Hepatocyte (in vitro differentiated cells): ENCODE measurements at regions not wholly inside any gene's neighbourhood (a gene's known extent, or its start where the extent isn't known, plus 50 kb on each side); places are given as distances from the start of the nearest gene placed in this dataset.

ENCODE experiments used
- DNase-seq: peaks from one replicate; pipeline ENCODE4 v3.0.0-alpha.2; 2016; ENCODE audit warnings: low spot score
- H2AFZ ChIP-seq: fragments of 200-600 bp; sonication (generic); 2 replicates; pipeline ENCODE4 v1.6.0; 2016; ENCODE audit warnings: antibody characterized with exemption, mild to moderate bottlenecking
- H3K27ac ChIP-seq: fragments of 200-600 bp; sonication (generic); 2 replicates; pipeline ENCODE4 v1.5.1; 2016; ENCODE audit warnings: mild to moderate bottlenecking
- H3K27me3 ChIP-seq: fragments of 200-600 bp; sonication (generic); 2 replicates; pipeline ENCODE4 v1.6.1; 2016
- H3K36me3 ChIP-seq: fragments of 200-600 bp; sonication (generic); replicated peaks from 2 replicates; pipeline ENCODE4 v1.5.1; 2016; ENCODE audit warnings: low read depth; ENCODE audit not compliant: insufficient read depth
- H3K4me1 ChIP-seq: fragments of 200-600 bp; sonication (generic); 2 replicates; pipeline ENCODE4 v1.5.1; 2016; ENCODE audit warnings: mild to moderate bottlenecking, moderate library complexity; ENCODE audit not compliant: insufficient read depth
- H3K4me2 ChIP-seq: fragments of 200-600 bp; sonication (generic); 2 replicates; pipeline ENCODE4 v1.6.0; 2016
- H3K4me3 ChIP-seq: fragments of 200-600 bp; sonication (generic); 2 replicates; pipeline ENCODE4 v1.5.1; 2016; ENCODE audit warnings: mild to moderate bottlenecking
- H3K79me2 ChIP-seq: fragments of 200-600 bp; sonication (generic); 2 replicates; pipeline ENCODE4 v1.6.0; 2017; ENCODE audit warnings: mild to moderate bottlenecking
- H3K9me2 ChIP-seq: fragments of 200-600 bp; sonication (generic); replicated peaks from 2 replicates; pipeline ENCODE4 v1.6.0; 2017; ENCODE audit warnings: mild to moderate bottlenecking; ENCODE audit not compliant: insufficient read depth
- H3K9me3 ChIP-seq: fragments of 200-600 bp; sonication (generic); 2 replicates; pipeline ENCODE4 v1.5.1; 2016; ENCODE audit warnings: low read depth, mild to moderate bottlenecking
- H4K20me1 ChIP-seq: fragments of 200-600 bp; sonication (generic); 2 replicates; pipeline ENCODE4 v1.6.0; 2016; ENCODE audit warnings: mild to moderate bottlenecking; ENCODE audit not compliant: insufficient read depth, poor library complexity, severe bottlenecking
- EZH2 ChIP-seq: fragments of 200-600 bp; sonication (generic); IDR thresholded peaks from 2 replicates; pipeline ENCODE4 v1.6.1; 2016; ENCODE audit warnings: antibody characterized with exemption, mild to moderate bottlenecking, borderline replicate concordance
- EZH2phosphoT487 ChIP-seq: fragments of 200-600 bp; sonication (generic); IDR thresholded peaks from one replicate; pipeline ENCODE4 v1.6.1; 2018; ENCODE audit warnings: antibody characterized with exemption, mild to moderate bottlenecking, low read depth, moderate library complexity; ENCODE audit not compliant: unreplicated experiment, severe bottlenecking
- WGBS: methylation state at CpG from one replicate; pipeline ENCODE4 v1.1.6; 2016; ENCODE audit warnings: low lambda C conversion rate; ENCODE audit errors: missing lambda C conversion rate; 5-methylcytosine and 5-hydroxymethylcytosine counted together
- TF ChIP-seq, protein P1 (sequence below): fragments of 200-600 bp; sonication (generic); IDR thresholded peaks from 2 replicates; pipeline ENCODE4 v1.5.1; 2016; ENCODE audit warnings: antibody characterized with exemption, mild to moderate bottlenecking; ENCODE audit not compliant: poor library complexity

DNA sequence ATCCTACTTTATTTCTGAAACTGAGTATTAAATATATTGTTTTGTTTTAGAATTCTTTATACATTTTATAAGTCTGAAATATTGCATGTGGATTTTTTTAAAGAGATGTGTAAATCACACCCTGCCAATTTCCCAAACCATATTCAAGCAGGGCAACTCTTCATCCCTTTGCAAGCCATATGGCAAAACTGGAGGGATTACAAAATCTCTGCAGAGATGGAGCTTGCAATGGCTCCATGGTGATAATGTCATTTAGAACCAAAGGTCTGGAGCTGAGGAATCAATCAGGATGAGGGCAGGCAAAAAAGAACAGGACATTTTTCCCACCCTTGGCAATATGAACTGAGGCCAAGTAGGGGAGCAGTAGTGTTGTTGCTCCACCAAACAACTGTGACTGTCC lies 173.4 kb downstream of the BMP4 start:
- Histone ChIP-seq H3K27ac (no peak overlapping the region), H3K4me3 (no peak overlapping the region), H3K4me1 (no peaks in the 10 kb centered on the region), H4K20me1 (no peaks in the 10 kb centered on the region), H3K4me2 (no peak overlapping the region), H3K36me3 (no peaks in the 10 kb centered on the region), H2AFZ (no peak overlapping the region), H3K9me2 (no peaks in the 10 kb centered on the region), H3K27me3 (no peaks in the 10 kb centered on the region), H3K9me3 (no peaks in the 10 kb centered on the region), H3K79me2 (no peaks in the 10 kb centered on the region)
- TF ChIP-seq EZH2 (no peak), EZH2phosphoT487 (no peak)
- TF ChIP-seq, protein P1, sequence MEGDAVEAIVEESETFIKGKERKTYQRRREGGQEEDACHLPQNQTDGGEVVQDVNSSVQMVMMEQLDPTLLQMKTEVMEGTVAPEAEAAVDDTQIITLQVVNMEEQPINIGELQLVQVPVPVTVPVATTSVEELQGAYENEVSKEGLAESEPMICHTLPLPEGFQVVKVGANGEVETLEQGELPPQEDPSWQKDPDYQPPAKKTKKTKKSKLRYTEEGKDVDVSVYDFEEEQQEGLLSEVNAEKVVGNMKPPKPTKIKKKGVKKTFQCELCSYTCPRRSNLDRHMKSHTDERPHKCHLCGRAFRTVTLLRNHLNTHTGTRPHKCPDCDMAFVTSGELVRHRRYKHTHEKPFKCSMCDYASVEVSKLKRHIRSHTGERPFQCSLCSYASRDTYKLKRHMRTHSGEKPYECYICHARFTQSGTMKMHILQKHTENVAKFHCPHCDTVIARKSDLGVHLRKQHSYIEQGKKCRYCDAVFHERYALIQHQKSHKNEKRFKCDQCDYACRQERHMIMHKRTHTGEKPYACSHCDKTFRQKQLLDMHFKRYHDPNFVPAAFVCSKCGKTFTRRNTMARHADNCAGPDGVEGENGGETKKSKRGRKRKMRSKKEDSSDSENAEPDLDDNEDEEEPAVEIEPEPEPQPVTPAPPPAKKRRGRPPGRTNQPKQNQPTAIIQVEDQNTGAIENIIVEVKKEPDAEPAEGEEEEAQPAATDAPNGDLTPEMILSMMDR = no peak
- no peak for DNase-seq

DNA sequence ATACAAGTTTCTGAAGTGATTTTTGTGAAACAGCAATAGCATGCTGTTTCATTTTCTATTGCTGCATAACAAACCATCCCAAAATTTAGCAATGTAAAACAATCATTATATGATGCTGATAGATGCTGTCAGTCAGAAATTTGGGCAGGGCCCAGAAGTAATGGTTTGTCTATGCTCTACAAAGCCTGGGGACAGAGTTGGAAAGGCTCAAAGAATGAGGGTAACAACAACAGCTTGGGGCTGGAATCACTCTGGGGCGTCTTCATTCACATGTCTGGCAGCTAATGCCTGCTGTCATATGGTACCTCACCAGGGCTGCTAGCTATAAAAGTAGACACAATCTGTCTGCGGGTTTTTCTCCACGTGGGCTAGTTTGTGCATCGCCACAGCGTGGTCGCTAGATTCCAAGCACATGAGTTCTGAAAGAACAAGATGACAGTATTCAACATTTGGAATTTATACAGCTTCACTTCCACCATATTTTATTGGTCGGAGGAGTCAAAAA lies 176.5 kb downstream of the BMP4 start:
- no peak overlapping the region for H2AFZ ChIP-seq
- no peak for DNase-seq
- WGBS = 83% methylated on average over 7 of the region's 7 CpGs
- H3K36me3 ChIP-seq = no peaks in the 10 kb centered on the region
- no peak overlapping the region for H3K4me3 ChIP-seq
- no peaks in the 10 kb centered on the region for H3K9me2 ChIP-seq
- TF ChIP-seq EZH2 (no peak), EZH2phosphoT487 (no peak)
- TF ChIP-seq, protein P1 = no peak
- no peaks in the 10 kb centered on the region for H3K79me2 ChIP-seq
- no peaks in the 10 kb centered on the region for H4K20me1 ChIP-seq
- H3K27me3 ChIP-seq = no peaks in the 10 kb centered on the region
- H3K9me3 ChIP-seq = no peaks in the 10 kb centered on the region
- no peak overlapping the region for H3K4me2 ChIP-seq
- H3K4me1 ChIP-seq = no peaks in the 10 kb centered on the region
- no peak overlapping the region for H3K27ac ChIP-seq

DNA sequence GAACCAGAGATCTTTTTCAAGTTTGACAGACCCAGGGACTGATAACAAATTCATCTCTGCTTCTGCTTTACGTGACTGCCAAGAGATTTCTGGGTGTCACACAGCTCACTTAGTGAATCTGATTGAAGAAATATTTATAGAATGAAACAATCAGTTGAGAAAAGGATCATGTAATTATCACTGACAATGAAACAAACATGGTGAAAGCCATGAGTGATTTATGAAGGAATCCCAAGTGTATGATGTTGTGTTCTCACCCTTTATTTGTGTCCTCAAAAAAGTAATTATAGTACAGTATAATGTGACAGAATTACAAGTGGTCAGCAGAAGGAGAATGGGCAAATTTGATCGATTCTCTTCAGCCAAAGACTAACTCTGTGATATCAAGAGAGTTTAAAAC lies 177.3 kb downstream of the BMP4 start:
- Histone ChIP-seq H3K4me2 (no peak overlapping the region), H3K9me3 (no peaks in the 10 kb centered on the region), H4K20me1 (no peaks in the 10 kb centered on the region), H3K4me3 (no peak overlapping the region), H2AFZ (no peak overlapping the region), H3K36me3 (no peaks in the 10 kb centered on the region), H3K27me3 (no peaks in the 10 kb centered on the region), H3K4me1 (no peaks in the 10 kb centered on the region), H3K79me2 (no peaks in the 10 kb centered on the region), H3K27ac (no peak overlapping the region), H3K9me2 (no peaks in the 10 kb centered on the region)
- TF ChIP-seq, protein P1 = no peak
- TF ChIP-seq EZH2 (no peak), EZH2phosphoT487 (no peak)
- WGBS = 31% methylated on average over 2 of the region's 2 CpGs
- no peak for DNase-seq

DNA sequence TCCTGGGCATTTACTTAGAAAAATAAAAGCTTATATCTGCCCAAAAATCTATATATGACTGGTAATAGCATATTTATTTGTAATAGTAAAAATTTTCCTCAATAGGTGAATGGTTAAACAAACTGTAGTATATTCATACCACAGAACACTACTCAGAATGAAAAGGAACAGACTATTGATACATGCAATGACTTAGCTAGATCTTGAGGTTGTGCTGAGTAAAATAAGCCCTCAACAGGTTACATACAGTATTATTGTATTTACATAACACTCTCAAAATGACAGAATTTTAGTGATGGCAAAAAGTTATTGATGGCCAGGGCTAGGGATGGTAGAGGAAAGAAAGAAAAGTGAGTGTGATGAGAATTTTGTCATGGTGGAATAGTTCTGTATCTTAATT lies 178.4 kb downstream of the BMP4 start:
- H3K9me3 ChIP-seq = no peaks in the 10 kb centered on the region
- TF ChIP-seq EZH2phosphoT487 = no peak
- TF ChIP-seq, protein P1 = no peak
- no peak for TF ChIP-seq EZH2
- H3K27me3 ChIP-seq = no peaks in the 10 kb centered on the region
- H3K4me1 ChIP-seq = no peaks in the 10 kb centered on the region
- no peak overlapping the region for H3K4me2 ChIP-seq
- H3K4me3 ChIP-seq = no peak overlapping the region
- H3K27ac ChIP-seq = no peak overlapping the region
- H3K36me3 ChIP-seq = no peaks in the 10 kb centered on the region
- H3K9me2 ChIP-seq = no peaks in the 10 kb centered on the region
- no peak overlapping the region for H2AFZ ChIP-seq
- H3K79me2 ChIP-seq = no peaks in the 10 kb centered on the region
- H4K20me1 ChIP-seq = no peaks in the 10 kb centered on the region
- no peak for DNase-seq
